Left ventricle myocardium superior (tissue), 1 donor: ENCODE measurements at regions not wholly inside any gene's neighbourhood (a gene's known extent, or its start where the extent isn't known, plus 50 kb on each side); places are given as distances from the start of the nearest gene placed in this dataset.
"Not testable (repeated sequence)": the region's sequence is repeated elsewhere in the genome, so short reads cannot be mapped to it uniquely, and the experiment has no call there.

Source experiments
- ATAC-seq: fragments of 200-7000 bp; cut with Tn5 transposase; one replicate; pipeline ENCODE4 v1.9.1; 2020; ENCODE audit warnings: mild to moderate bottlenecking, moderate library complexity
- DNase-seq: peaks from one replicate; pipeline ENCODE4 v3.0.0-alpha.2; 2020
- intact Hi-C: fragments of 100-400 bp; cut with micrococcal nuclease; formaldehyde crosslinking; loops from one replicate; pipeline ENCODE4 v1.11.0; 2022
- donor health status: DM: no; HTN: yes; CAD: no; lungs with severe emphysema.

DNA sequence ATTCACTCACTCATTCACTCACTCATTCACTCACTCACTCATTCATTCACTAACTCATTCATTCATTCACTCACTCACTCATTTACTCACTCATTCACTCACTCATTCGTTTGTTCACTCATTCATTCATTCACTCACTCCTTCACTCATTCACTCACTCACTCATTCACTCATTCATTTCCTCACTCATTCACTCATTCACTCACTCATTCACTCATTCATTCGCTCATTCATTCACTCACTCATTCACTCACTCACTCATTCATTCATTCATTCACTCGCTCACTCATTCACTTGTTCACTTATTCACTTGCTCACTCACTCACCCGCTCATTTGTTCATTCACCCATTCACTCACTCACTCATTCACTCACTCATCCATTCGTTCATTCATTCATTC, 140.2 kb upstream of the FOXD4L5 start:
- DNase-seq, intact Hi-C loops, ATAC-seq: not testable (repeated sequence)

DNA sequence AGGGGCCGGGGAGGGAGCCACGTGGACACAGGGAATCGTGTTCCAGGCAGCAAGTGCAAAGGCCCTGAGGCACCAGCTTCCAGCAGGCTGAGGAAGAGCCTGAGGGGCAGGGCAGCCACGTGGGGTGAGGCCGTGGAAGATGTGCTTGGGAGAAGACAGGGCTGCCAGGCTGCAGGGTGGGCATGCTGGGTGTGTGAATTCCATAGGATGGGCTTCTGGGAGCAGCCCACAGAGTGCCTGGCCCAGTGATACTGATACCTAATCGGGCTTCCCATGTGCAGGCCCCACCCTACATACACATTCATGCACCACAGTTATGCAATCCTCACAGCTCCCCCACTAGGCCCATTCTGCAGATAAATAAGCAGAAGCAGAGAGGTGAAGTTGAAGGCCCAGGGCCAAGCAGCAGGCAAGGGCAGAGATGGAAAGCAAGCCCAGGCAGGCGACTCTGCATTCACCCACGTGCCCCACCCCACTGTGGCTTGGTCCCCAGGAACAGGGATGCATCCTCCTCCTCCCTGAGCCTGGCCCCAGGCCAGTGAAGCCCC, 139.5 kb upstream of the FOXD4L5 start:
- ATAC-seq, intact Hi-C loops, DNase-seq: not testable (repeated sequence)

DNA sequence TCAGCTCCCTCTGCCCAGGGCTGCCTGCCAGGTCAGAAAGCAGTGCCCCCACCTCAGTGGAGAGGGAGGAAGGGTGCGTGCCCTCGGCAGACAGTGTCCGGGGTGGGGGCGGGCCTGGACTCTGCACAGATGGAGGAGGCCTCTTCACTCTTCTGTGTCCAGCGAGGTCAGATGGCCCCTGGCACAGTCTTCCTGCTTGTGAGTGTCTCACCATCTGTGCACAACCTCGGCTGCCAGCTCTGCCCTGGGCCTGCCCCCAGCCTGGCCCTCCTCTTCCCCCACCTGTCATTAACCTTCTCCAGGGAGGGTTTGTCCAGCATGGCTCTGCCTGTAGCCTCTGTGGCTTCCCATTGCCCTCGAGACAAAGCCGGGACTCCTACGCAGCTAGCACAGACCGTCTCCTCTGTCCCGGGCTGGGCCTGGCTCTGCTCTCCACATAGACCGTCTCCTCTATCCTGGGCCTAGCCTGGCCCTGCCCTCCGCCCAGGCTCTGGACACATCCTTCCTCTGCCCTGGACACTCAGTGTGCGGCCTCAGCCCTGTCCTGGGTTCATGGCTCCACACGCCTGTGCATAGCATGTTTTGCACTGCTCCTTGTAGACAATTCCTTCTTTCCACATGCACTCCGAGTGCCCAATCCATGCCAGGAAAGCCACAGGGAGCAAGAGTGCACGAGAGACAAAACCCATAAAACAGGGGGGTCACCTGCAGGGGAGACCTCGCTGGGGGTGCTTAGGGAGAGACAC, 138.9 kb upstream of the FOXD4L5 start:
- intact Hi-C loops, ATAC-seq, DNase-seq: not testable (repeated sequence)

DNA sequence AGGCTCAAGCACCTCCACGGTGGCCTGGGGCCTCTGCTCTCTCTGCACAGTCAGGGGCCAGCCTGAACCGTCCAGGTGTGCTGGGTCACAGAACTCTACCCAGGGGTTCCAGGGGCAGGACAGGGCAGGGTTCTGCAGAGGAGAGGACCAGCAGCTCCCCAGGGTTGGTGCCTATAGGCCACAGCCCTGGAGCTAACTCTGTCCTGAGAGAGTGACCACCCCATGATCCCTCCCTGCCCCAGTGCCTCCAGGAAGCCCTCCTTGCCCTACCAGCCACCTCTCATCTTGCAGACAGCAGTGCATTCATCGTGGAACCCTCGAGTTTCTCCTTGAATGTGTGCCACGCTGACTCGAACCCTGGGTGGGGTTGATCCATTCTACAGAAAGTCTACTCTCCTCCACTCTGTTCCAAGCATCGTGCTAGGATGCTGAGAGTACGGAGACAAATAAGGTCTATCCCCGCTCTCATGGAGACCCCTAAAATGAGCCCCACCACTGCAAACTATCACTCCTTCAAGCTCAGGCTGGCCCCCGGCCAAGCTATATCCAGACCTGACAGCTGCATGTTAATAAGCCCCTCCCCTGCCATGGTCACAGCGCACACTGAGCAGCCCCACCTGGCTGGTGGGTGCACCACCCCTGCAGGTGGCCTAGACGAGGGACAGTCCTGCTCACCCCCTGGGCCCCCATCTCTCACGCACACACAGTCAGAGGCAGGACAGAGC, 138.1 kb upstream of the FOXD4L5 start:
- intact Hi-C loops, DNase-seq, ATAC-seq: not testable (repeated sequence)

DNA sequence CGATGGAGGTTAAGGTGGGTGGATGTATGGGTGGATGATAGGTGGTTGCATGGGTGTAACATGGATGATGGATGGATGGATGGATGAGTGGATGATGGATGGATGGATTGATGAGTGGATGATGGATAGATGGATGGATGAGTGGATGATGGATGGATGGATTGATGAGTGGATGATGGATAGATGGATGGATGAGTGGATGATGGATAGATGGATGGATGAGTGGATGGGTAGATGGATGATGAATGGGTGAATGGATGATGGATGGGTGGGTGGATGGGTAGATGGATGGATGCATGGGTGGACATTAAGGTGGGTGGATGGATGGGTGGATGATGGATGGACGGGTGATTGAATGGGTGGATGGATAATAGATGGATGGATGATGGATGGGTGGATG, 136.5 kb upstream of the FOXD4L5 start:
- DNase-seq, ATAC-seq, intact Hi-C loops: not testable (repeated sequence)

DNA sequence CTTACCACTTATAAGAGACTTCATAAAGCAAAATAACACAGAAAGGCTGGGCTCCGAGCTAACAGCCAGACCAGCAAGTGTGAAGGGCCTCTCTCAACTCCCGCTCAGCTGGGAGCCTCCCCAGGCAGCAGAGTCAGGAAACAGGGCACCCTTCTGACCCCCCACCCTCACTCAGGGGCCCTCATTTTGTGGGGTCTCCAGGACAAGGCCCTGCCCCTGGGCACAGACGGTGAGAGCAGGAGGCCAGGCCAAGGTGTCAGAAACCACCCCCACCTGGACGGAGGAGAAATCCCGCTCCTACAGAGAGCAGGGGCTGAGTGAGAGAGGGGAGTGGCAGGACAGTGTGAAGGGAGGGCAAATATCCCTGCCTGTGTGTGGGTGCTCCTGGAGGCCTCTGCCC, 135.8 kb upstream of the FOXD4L5 start:
- ATAC-seq (no peak), DNase-seq (no peak)
- intact Hi-C loops: no loop called here

DNA sequence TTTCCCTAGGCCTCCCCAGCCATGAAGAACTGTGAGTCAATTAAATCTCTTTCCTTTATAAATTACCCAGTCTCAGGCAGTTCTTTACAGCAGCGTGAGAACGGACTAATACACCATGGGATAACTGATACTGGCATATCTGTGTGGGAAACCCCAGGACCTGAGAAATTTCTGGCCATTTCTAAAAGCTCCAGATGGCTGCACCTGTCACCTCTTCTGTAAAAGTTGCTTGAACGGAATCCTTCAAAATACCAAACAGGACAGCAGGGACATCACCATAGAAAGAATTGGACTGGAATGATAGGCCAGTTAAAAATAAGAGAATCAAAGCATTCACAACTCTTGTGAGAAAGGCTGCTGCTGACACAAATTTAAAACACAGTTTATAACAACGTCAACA, 134.0 kb upstream of the FOXD4L5 start:
- intact Hi-C loops, ATAC-seq, DNase-seq: not testable (repeated sequence)

DNA sequence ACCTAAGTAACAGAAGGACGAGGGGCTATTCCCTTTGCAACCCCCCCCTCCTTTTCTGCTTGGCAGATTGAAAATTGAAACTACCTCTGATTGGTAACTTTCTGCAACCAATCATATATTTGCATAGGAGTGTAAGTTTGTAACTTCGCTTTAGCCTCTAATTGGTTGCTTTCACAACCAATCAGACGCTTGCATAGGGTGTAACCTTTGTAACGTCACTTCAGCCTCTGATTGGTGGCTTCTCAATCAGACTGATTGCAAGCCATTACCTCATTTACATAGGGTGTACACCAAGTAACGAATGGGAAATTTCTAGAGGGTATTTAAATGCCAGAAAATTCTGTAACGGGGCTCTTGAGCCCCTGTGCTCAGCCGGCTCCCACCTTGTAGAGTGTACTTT, 131.9 kb upstream of the FOXD4L5 start:
- intact Hi-C loops, ATAC-seq, DNase-seq: not testable (repeated sequence)

DNA sequence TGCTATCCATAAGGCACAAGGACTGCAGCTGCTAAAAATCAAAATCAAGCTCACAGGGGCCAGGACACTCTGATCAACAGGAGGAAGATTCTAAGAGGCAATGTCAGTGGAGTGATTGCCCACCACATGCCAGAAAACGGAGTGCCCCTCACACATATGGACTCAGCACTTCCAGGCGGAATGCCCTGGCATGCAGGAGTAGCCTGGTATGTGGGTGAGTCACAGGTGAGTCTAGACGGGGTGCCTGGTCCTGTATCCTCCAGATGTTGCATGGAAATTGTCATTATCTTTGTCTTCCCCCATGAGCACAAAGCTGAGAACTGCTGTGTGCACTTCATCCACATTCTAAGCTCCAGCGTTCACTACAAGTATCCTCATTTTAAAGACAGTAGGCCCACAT, 129.2 kb upstream of the FOXD4L5 start:
- DNase-seq, intact Hi-C loops, ATAC-seq: not testable (repeated sequence)

DNA sequence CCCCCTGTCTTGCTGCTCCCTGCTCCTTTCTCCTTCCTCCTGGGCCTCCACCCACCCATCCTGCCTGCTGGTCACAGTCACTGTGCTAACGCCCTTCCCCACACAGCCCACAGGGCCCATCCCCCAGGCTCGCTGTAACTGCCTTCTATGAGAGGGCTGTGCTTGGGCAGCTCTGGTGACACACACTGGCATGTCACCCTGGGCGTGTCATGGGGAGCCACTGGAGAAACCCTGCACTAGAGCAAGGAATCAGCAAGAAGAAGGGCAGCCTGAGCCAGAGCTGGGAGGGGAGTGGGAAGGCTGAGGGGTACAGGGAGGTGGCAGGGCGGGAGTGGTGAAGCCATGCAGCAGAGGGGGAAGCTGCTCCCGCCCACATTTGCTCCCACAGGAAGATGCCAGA, 128.4 kb upstream of the FOXD4L5 start:
- DNase-seq, intact Hi-C loops, ATAC-seq: not testable (repeated sequence)

DNA sequence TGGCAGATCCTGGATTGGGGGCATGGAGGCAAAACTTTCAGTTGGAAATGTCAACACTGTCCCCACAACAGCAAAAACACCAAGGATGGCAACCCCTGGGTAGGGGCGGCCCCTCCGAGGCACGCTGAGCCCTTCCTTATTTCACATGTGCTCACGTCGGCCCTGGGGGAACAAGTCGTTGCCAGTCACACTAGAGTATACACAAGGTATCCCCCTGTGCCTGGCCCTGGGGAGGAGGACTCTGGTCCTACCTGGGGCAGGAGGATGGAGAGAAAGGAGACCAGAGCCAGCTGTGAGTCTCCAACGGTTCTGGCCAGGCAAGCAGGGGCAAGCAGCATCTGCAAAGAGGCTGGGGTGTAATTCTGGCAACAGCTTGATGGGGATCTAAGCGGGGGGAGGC, 126.9 kb upstream of the FOXD4L5 start:
- intact Hi-C loops: no loop called here
- DNase-seq (no peak), ATAC-seq (no peak)

DNA sequence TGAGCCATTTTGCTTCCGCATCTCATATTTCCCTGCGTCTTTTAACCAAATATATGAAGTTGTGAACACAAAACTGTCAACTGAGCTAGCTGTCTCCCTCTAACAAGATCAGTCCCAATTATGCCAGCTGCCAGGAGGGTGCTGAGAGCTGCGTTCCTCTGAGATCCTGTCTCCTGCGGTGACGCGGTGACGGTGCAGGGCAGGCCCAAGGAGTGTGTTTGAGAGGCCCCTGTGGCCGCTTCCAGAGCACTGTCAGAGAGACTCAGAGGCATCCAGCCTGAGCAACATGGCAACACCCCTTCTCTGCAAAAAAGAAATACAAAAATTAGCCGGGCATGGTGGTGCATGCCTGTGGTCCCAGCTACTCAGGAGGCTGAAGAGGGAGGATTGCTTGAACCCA, 126.3 kb upstream of the FOXD4L5 start:
- DNase-seq: no peak
- ATAC-seq: no peak
- intact Hi-C loops: no loop called here

DNA sequence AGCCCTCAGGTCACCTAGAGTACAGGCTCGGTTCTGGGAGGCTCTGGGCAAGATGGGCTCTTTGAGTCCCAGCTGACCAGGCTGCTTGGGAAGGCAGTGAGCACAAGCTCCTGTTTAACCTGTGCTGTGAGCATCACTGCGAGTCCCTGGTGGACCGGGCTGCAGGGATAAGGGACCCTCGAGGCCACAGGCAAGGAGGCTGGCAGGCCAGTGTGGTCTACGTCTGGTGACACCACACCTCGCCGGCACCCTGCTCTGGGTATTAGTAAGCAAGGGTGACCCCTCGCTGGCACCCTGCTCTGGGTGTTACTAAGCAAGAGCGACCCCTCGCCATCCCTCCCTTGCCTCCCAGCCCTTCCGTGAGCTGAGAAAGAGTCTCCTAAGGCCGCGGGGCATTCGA, 125.9 kb upstream of the FOXD4L5 start:
- ATAC-seq (no peak), DNase-seq (no peak)
- intact Hi-C loops: no loop called here

DNA sequence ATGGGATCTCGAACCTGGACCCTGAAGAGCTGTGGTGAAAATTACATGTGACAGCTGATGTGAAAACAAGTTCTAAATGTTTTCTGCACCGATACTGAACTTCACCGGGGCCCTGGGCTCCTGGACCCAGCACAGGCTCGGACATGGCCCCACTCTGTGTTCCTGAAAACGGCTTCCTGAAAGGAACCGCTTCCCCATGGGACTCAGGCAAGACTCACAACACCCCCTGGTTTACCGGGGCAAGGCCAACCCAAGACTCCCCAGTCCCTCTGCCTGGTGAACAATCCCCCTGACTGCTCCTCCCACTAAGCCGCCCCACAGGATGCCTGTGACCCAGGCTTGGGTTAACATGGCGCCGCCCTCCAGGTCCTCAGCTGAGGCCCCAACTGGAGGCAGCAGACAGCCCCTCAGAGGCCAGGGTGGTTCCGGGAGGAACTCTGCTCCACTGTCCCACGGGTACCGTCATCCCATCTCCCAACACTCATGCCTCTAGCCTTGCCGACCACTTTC, 124.5 kb upstream of the FOXD4L5 start:
- DNase-seq (no peak), ATAC-seq (no peak)
- intact Hi-C loops: no loop called here

DNA sequence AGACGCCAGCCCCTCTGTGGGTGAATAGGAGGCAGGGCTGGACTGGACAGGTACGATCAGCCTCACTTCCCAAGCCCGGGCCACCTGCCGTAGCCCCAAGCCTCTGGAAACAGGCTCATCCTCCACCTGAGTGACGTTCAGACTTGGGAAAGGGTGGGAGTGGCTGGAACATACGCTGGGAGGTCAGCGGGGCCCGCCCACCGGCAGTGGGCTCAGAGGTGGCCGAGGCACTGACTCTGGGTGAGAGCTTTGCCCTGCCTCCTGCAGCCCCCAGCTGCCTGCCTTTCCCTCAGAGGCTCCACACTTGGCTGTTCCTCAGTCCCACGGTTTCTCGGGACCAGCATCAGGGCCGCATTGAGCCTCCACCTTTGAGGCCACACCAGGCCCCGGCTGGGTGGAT, 123.8 kb upstream of the FOXD4L5 start:
- DNase-seq, ATAC-seq, intact Hi-C loops: not testable (repeated sequence)

DNA sequence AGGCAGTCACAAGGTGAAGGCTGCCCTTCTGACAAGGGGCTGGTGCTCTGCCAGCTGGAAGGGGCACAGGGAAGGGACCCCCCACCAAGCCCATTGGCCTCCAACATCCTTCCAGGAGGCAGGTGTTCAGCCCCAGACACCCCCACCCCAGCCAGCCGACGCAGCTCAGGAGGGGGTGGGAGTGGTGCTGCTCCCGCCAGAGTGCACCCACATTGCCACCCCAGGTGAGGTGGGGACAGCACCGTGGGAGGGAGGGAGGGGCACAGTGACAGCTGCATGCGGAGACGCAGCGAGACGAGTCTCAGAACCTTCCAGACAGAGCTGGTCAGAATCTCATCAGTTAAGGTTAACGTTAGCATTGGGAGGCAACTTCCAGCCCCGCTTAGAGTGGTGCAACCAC, 121.6 kb upstream of the FOXD4L5 start:
- DNase-seq, ATAC-seq, intact Hi-C loops: not testable (repeated sequence)

DNA sequence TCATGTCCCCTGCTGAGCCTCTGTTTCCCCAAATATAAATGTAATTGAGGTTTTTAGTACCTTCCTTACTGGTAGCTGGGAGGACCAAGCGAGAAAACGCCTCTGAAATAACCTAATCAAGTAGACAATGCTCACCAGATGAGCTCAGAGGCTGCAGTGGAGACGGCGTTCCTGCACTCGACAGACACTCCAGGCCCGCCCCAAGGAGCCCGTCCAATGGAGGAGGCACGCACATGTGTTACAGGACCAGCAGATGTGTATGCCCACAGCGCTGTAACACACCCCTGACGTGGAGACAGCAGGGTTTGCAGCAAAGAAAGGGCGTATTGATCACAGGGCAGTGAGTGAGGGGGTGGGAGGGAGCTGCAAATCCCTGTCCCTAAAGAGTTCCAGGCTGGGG, 120.8 kb upstream of the FOXD4L5 start:
- DNase-seq, ATAC-seq, intact Hi-C loops: not testable (repeated sequence)

DNA sequence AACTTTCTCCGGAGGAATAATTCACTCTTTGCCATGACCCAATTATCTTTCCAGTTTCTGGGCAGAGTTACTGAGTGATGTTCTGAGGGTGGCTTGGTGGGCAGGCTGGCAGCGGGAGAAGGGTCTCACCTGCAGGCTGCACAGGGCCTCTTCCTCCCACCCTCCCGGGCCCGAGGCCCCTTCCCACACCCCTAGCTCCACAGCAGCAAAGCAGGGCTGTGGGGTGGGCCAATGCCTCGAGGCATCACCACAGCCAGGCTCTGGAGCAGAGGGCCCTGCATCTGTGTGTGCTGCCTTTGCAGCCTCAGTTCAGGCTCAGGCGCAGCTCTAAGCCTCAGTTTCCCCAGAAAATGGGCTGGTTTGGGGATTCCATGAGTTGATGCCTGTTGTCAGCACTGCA, 120.2 kb upstream of the FOXD4L5 start:
- ATAC-seq (no peak), DNase-seq (no peak)
- intact Hi-C loops: no loop called here

DNA sequence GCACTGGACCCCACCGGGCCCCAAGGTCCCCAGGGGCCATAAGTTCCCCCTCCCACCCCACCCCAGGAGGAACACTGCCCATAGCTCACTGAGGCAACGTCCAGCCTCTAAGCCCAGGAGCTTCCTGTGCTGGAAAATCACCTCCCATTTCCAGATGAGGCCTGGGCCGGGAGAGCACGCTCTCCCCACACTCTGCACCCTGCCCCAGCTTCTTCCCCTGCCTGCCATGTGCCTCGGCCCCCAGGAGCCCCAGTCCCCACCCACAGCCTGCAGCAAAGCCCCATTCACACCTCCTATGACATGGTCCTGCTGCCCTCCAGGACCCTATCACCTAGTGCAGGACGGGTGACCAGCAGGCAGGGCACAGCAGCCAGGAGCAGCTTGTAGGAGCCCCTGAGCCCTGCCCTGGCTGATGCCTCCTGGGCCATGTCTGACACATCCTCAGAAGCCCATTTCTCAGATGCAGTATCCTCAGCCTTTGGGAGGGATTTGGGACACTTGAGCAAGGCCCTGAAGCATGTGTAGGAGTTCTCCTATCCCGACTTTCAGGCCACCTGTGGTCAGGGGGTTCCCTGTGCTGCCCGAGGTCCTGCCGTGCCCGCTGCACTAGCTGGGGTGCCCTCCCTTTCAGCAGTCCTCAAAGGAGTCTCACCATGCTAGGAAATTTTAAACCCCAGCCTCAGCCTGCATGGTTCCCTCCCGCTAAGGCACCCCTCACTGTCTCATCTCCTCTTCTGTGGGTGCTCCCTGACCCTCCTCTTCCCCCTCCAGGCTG, 119.4 kb upstream of the FOXD4L5 start:
- DNase-seq: no peak
- intact Hi-C loops: no loop called here
- ATAC-seq: no peak
